GM10266 (cell line): ENCODE measurements at regions not wholly inside any gene's neighbourhood (a gene's known extent, or its start where the extent isn't known, plus 50 kb on each side); places are given as distances from the start of the nearest gene placed in this dataset.
"Not testable (repeated sequence)": the region's sequence is repeated elsewhere in the genome, so short reads cannot be mapped to it uniquely, and the experiment has no call there.

Experiments used
- DNase-seq: peaks from one replicate; pipeline ENCODE4 v3.0.0; 2012; ENCODE audit errors: extremely low spot score
- CTCF ChIP-seq: IDR thresholded peaks from 2 replicates; pipeline ENCODE4 v1.5.1; 2012; ENCODE audit warnings: mild to moderate bottlenecking, low read depth; ENCODE audit not compliant: control insufficient read depth, insufficient read depth; ENCODE audit errors: missing control alignments

DNA sequence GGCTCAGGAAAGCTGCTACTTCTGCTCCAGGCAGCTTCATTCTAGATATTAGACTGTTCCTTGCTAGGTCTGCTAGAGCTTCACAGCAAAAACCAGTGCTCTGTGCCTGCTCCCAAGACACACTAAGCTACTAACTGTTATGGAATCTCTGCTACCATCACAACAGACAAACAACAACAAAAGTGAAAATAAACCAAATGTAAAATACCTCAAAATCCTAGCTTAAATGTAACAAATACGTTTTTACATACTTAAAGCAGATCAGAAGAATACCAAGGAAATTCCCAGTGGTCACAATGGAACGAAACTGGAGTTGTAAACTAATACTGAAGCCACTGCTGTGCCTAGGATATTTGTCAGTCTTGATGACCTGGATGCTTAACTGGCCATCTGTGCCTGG is 84.6 kb upstream of the EZR start:
- DNase-seq, result no peak
- TF ChIP-seq CTCF, result no peak

GRCh38 chr6:158900663-158901312 is 81.6 kb upstream of the EZR start:
- no peak for TF ChIP-seq CTCF
- DNase-seq, result no peak

GRCh38 chr6:158897236-158897635 is 78.1 kb upstream of the EZR start:
- TF ChIP-seq CTCF, result no peak
- DNase-seq, result no peak

GRCh38 chr6:158895661-158896060 is 76.5 kb upstream of the EZR start:
- DNase-seq, result no peak
- TF ChIP-seq CTCF, result no peak

DNA sequence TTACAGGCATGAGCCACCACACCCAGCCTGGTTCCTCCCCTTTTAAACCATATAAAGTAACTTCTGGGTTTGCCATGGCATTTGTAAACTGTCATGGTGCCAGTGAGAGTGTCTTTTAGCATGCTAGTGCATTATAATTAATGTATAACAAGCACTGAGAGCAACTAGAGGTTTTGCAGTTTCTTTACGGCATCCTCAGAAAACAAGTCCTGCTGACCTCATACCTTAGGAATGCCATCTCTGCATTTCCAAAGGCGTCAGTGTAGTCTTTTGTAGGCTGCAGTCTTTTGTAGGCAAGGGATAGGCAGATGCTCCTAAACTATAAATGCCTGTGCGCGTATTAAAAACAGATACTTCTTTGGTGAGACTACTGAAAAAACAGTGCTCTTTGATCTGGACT is 75.0 kb upstream of the EZR start:
- DNase-seq, result no peak
- no peak for TF ChIP-seq CTCF

DNA sequence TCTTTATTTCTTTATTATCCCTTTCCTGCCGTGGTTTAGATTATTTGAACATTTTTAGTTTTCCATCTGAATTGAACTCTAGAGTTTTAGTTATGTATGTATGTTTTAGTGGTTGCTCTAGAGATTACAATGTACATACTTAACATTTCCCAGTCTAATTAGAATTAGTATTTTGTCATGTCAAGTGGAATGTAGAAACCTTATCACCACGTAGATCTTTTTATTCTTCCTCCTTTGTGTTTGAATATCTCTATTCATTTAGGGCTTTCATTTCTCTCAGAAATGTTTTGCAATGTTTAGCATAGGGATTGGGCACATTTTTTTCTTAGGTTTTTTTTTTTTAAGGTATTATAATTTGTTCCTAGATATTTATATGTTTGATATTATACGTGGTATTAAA is 73.1 kb upstream of the EZR start:
- DNase-seq, result no peak
- no peak for TF ChIP-seq CTCF

- DNase-seq, result not testable (repeated sequence)
Observed at GRCh38 chr6:158891560-158891959, 72.4 kb upstream of the EZR start.

DNA sequence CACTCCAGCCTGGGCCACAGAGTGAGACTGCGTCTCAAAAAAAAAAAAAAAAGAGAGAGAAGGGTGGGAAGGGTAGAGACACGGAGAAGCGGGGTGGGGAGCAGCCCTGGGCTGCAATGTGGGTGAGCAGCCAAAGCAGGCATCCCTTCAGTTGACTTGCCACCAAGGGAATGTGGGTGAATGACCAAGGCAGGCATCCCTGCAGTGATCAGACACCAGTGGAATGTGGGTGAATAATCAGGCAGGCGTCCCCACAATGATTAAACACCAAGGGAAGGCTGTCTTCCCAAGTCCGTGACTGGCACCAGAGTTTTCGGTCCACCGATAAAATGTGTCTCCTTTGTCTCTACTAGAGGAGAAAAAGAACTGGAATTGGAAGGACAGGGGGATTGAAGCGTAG is 69.0 kb upstream of the EZR start:
- not testable (repeated sequence) for DNase-seq

DNA sequence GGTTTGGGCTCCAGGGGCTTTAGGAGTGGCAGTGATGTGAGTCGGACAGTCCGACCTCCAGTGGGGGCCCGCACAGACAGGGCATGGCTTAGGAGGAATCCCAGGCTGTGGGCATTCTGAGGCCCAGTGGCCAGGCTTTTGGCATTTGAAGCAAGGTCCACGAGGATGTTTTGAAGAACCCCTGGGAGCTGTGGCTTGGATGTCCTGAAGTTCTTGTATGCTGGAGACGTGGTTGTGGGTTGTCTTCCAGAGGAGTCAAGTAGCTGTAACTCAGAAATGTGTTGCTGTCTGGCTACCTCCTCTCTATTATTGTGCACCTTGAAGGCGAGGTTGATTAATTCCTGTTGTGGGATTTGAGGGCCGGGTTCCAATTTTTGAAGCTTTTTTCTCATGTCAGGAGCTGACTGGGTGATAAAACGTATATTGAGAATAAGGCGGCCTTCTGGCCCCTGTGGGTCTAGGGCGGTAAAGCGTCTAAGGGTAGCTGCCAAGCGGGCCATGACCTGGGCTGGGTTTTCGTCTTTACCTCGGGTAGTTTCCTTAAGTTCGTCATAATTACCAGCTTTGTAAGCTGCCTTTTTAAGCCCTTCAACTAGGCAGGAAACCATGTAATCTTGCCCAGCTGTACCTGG is 67.3 kb upstream of the EZR start:
- not testable (repeated sequence) for DNase-seq

- not testable (repeated sequence) for DNase-seq
Observed at GRCh38 chr6:158881884-158882283, 62.7 kb upstream of the EZR start.

DNA sequence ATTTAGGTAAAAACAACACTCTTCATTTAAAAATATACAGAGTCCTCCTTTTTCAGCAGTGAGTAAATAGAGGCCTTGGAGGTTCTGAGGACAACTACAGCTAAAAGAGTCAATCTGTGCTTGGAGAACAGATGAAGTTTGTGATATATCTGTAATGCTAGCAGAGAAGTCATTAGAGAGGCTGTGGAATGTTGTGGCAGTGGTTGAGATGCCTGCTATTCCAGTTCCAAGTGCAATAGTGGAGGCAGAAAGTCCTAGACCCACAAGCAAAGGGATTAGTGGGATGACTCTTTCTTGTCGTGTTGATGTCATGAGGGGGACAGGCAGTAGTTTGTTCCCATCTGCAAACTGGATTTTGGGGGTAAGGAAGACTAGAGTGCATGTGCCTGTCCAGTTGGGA is 62.1 kb upstream of the EZR start:
- DNase-seq, result not testable (repeated sequence)
